ENCODE measurements at regions not wholly inside any gene's neighbourhood (a gene's known extent, or its start where the extent isn't known, plus 50 kb on each side); places are given as distances from the start of the nearest gene placed in this dataset.

DNA sequence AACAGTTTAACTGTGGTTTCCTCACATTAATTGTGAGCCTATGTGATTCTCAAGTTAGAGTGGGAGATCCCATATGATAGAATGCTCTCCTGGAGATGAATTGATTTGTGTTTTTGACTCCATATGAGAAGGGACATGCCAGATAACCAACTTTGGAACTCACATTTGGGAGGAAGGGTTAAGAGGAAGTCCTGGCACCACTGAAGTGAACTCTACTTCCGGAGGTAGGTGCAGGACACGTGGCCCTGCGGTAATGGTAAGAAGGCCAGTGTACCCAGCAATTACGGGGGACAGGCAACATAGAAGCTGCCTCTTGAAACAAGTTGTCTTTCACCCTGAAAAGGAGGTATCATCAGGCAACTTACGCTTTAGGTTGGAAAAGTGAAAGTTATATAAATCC is 146.6 kb upstream of the RFX3 start:
- TF ChIP-seq, protein P1, sequence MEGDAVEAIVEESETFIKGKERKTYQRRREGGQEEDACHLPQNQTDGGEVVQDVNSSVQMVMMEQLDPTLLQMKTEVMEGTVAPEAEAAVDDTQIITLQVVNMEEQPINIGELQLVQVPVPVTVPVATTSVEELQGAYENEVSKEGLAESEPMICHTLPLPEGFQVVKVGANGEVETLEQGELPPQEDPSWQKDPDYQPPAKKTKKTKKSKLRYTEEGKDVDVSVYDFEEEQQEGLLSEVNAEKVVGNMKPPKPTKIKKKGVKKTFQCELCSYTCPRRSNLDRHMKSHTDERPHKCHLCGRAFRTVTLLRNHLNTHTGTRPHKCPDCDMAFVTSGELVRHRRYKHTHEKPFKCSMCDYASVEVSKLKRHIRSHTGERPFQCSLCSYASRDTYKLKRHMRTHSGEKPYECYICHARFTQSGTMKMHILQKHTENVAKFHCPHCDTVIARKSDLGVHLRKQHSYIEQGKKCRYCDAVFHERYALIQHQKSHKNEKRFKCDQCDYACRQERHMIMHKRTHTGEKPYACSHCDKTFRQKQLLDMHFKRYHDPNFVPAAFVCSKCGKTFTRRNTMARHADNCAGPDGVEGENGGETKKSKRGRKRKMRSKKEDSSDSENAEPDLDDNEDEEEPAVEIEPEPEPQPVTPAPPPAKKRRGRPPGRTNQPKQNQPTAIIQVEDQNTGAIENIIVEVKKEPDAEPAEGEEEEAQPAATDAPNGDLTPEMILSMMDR (IDR thresholded peaks at IDR 0.05; ENCODE audit: low read depth, low read length, missing control alignments): no peak
- H3K4me3 ChIP-seq (replicated peaks; ENCODE audit: low read depth, low read length): no peak overlapping the region
- DNase-seq (ENCODE audit: extremely low read depth, low read depth): no peak

DNA sequence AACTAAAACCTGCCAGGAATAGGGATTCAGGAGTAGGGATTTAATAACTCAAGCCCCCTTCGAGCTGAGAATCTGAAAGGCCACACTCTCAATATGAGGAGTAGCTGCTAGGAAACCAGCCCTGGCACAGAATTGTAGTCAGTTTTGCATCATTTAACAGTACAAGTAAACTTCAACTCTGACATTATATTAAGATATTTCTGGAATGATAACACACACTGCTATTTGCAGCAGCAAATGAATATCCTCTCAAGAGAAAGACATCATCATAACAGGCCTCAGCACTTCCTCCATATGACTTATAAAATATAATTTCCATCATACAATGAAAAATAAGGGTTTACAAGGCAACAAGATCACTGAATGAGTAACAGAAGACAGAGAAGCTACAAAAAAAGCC is 138.2 kb upstream of the RFX3 start:
- TF ChIP-seq, protein P1 (IDR thresholded peaks at IDR 0.05; ENCODE audit: low read depth, low read length, missing control alignments): no peak
- H3K4me3 ChIP-seq (replicated peaks; ENCODE audit: low read depth, low read length): no peak overlapping the region
- DNase-seq (ENCODE audit: extremely low read depth, low read depth): no peak

DNA sequence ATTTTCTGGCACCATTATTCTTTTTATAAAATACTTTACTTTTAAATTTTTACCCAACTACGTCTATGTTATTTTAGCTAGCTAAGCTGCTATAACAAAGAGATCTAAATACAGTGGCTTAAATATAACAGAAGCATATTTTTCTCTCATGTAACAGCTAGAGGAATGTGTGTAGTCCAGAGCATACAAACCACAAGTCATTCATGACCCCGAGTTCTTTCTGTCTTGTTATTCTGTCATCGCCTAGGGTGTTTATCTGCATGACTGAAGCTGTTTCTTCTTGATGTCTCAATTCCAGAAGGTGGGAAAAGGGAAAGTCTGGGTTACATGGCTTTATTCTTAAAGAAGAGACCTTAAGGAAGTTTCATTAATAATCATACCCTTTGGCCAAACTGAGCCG is 136.9 kb upstream of the RFX3 start:
- TF ChIP-seq, protein P1 (IDR thresholded peaks at IDR 0.05; ENCODE audit: low read depth, low read length, missing control alignments): no peak
- no peak for DNase-seq (ENCODE audit: extremely low read depth, low read depth)
- H3K4me3 ChIP-seq (replicated peaks; ENCODE audit: low read depth, low read length): no peak overlapping the region

DNA sequence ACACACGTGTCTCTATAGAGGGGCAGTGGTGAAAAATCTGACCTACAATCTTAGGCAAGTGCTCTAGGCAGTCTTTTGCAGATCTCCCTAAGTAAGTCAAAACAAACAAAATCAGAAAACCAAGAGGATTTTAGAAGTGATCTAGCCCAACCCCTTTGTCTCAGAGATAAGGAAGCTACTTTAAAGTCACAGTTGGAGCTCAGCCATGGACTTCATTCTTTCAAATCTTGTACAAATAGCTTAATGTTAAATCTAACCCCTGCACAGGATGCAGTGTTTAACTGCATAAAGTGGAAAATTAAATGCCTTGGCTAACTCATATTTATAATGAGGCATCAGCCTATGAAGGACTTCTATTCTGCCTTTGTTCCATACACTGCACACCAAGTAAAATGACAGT is 135.1 kb upstream of the RFX3 start:
- no peak overlapping the region for H3K4me3 ChIP-seq (replicated peaks; ENCODE audit: low read depth, low read length)
- no peak for DNase-seq (ENCODE audit: extremely low read depth, low read depth)
- TF ChIP-seq, protein P1 (IDR thresholded peaks at IDR 0.05; ENCODE audit: low read depth, low read length, missing control alignments): no peak

GRCh38 chr9:3659647-3660046 is 133.8 kb upstream of the RFX3 start:
- no peak for DNase-seq (ENCODE audit: extremely low read depth, low read depth)
- no peak overlapping the region for H3K4me3 ChIP-seq (replicated peaks; ENCODE audit: low read depth, low read length)
- TF ChIP-seq, protein P1 (IDR thresholded peaks at IDR 0.05; ENCODE audit: low read depth, low read length, missing control alignments): no peak

DNA sequence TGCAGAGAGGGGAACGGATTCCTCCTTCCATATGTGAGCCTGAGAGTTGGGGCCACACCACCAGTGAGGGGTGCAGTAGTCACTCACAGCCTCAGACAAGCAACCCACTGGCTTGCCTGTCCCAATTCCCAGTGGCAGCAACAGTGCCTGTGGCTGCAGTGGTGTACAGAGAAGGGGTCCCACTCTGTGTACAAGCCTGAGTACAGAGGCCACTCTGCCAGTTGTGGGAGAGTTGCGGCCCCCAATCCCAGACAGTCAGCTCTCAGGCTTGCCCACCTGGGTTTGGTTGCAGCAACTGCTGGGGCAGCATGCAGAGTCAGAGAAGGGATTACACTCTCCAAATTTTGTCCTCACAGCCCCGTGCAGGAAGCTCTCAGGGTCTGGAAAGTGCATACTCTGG is 133.2 kb upstream of the RFX3 start:
- TF ChIP-seq, protein P1 (IDR thresholded peaks at IDR 0.05; ENCODE audit: low read depth, low read length, missing control alignments): no peak
- no peak for DNase-seq (ENCODE audit: extremely low read depth, low read depth)
- no peak overlapping the region for H3K4me3 ChIP-seq (replicated peaks; ENCODE audit: low read depth, low read length)

DNA sequence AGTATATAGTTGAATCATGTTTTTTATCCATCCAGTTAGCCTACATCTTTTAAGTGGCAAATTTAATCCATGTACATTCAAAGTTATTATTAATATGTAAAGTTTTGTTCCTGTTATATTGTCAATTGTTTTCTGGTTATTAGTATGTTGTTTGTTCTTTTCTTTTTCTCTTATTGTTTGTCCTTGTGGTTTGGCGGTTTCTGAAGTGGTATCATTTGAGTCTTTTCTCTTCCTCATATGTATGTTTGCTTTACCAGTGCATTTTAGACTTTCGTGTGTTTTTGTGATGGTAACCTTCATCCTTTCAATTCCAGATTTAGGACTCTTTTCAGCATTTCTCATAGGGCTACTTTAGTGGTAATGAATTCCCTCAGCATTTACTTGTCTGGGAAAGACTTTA is 130.4 kb upstream of the RFX3 start:
- no peak for DNase-seq (ENCODE audit: extremely low read depth, low read depth)
- no peak overlapping the region for H3K4me3 ChIP-seq (replicated peaks; ENCODE audit: low read depth, low read length)
- TF ChIP-seq, protein P1 (IDR thresholded peaks at IDR 0.05; ENCODE audit: low read depth, low read length, missing control alignments): no peak
